Memory B cell (primary cell): ENCODE measurements at regions not wholly inside any gene's neighbourhood (a gene's known extent, or its start where the extent isn't known, plus 50 kb on each side); places are given as distances from the start of the nearest gene placed in this dataset.

Experiments used
- ATAC-seq: fragments of 150-1000 bp; cut with Tn5 transposase; 2 replicates; pipeline ENCODE4 v1.10.0; 2021; ENCODE audit warnings: low read depth, mild to moderate bottlenecking, moderate library complexity
- DNase-seq, 2 donors: peaks; one replicate each; pipeline ENCODE4 v3.0.0; 2022; ENCODE audit warnings: low spot score in 2 of 2
- H3K27ac Mint-ChIP-seq: one replicate; pipeline ENCODE4 v1.8.0; 2022; ENCODE audit warnings: mild to moderate bottlenecking, moderate library complexity, mixed read lengths
- H3K27me3 Mint-ChIP-seq: one replicate; pipeline ENCODE4 v1.8.0; 2022; ENCODE audit warnings: mixed read lengths
- H3K36me3 Mint-ChIP-seq: one replicate; pipeline ENCODE4 v1.8.0; 2022; ENCODE audit warnings: mild to moderate bottlenecking, mixed read lengths
- H3K4me1 Mint-ChIP-seq: one replicate; pipeline ENCODE4 v1.8.0; 2022; ENCODE audit warnings: mixed read lengths
- H3K4me3 Mint-ChIP-seq: one replicate; pipeline ENCODE4 v1.8.0; 2022; ENCODE audit warnings: mild to moderate bottlenecking, moderate library complexity, mixed read lengths
- H3K9me3 Mint-ChIP-seq: one replicate; pipeline ENCODE4 v1.8.0; 2022; ENCODE audit warnings: mixed read lengths

GRCh38 chrX:9333873-9334560, 130.8 kb upstream of the TBL1X start:
- Mint-ChIP-seq H3K9me3 (no peaks in the 10 kb centered on the region), H3K27me3 (peaks cover 1% of the 10 kb centered on the region), H3K4me3 (no peak overlapping the region), H3K27ac (no peak overlapping the region), H3K4me1 (peaks cover 3% of the 10 kb centered on the region), H3K36me3 (no peaks in the 10 kb centered on the region)
- ATAC-seq (no peak), DNase-seq (no peak)

- no peak for ATAC-seq
- H3K36me3 Mint-ChIP-seq: no peaks in the 10 kb centered on the region
- no peak overlapping the region for H3K4me3 Mint-ChIP-seq
- H3K27ac Mint-ChIP-seq: no peak overlapping the region
- no peaks in the 10 kb centered on the region for H3K9me3 Mint-ChIP-seq
- H3K27me3 Mint-ChIP-seq: no peaks in the 10 kb centered on the region
- H3K4me1 Mint-ChIP-seq: peaks cover 3% of the 10 kb centered on the region
- no peak for DNase-seq
Measured at GRCh38 chrX:9335251-9335650, 129.6 kb upstream of the TBL1X start.

GRCh38 chrX:9336456-9336855, 128.4 kb upstream of the TBL1X start:
- DNase-seq (no peak), ATAC-seq (no peak)
- no peaks in the 10 kb centered on the region for H3K27me3 Mint-ChIP-seq
- H3K9me3 Mint-ChIP-seq: no peaks in the 10 kb centered on the region
- H3K4me3 Mint-ChIP-seq: no peak overlapping the region
- peaks cover 7% of the 10 kb centered on the region for H3K4me1 Mint-ChIP-seq
- H3K36me3 Mint-ChIP-seq: no peaks in the 10 kb centered on the region
- no peak overlapping the region for H3K27ac Mint-ChIP-seq

- no peaks in the 10 kb centered on the region for H3K27me3 Mint-ChIP-seq
- H3K4me1 Mint-ChIP-seq: peaks cover 7% of the 10 kb centered on the region
- no peaks in the 10 kb centered on the region for H3K9me3 Mint-ChIP-seq
- H3K4me3 Mint-ChIP-seq: no peak overlapping the region
- no peak for DNase-seq
- H3K36me3 Mint-ChIP-seq: no peaks in the 10 kb centered on the region
- ATAC-seq: no peak
- no peak overlapping the region for H3K27ac Mint-ChIP-seq
Measured at GRCh38 chrX:9337046-9337445, 127.8 kb upstream of the TBL1X start.

- Mint-ChIP-seq H3K4me3 (no peak overlapping the region), H3K9me3 (no peaks in the 10 kb centered on the region), H3K27ac (no peak overlapping the region), H3K36me3 (no peaks in the 10 kb centered on the region), H3K4me1 (peaks cover 7% of the 10 kb centered on the region), H3K27me3 (no peaks in the 10 kb centered on the region)
- DNase-seq (no peak), ATAC-seq (no peak)
Measured at GRCh38 chrX:9338986-9339385, 125.9 kb upstream of the TBL1X start.

GRCh38 chrX:9339603-9340491, 125.0 kb upstream of the TBL1X start:
- Mint-ChIP-seq H3K4me3 (peak overlapping the region; percentile 24), H3K4me1 (peaks cover 7% of the 10 kb centered on the region), H3K27ac (no peak overlapping the region), H3K27me3 (no peaks in the 10 kb centered on the region), H3K36me3 (no peaks in the 10 kb centered on the region), H3K9me3 (no peaks in the 10 kb centered on the region)
- DNase-seq (no peak), ATAC-seq (no peak)

- Mint-ChIP-seq H3K27me3 (no peaks in the 10 kb centered on the region), H3K36me3 (no peaks in the 10 kb centered on the region), H3K27ac (peak overlapping the region; percentile 83), H3K4me1 (peaks cover 7% of the 10 kb centered on the region), H3K9me3 (no peaks in the 10 kb centered on the region), H3K4me3 (peak overlapping the region; percentile 68)
- DNase-seq (peak in 1 of 2 donors; percentile 16), ATAC-seq (peak; percentile 59)
Measured at GRCh38 chrX:9340598-9341290, 124.1 kb upstream of the TBL1X start.

- Mint-ChIP-seq H3K4me3 (peak overlapping the region; percentile 83), H3K9me3 (no peaks in the 10 kb centered on the region), H3K4me1 (peaks cover 7% of the 10 kb centered on the region), H3K27me3 (no peaks in the 10 kb centered on the region), H3K36me3 (no peaks in the 10 kb centered on the region), H3K27ac (peak overlapping the region; percentile 83)
- DNase-seq (peak; percentile 51 to 72), ATAC-seq (peak; percentile 73)
Measured at GRCh38 chrX:9341291-9342201, 123.3 kb upstream of the TBL1X start.

GRCh38 chrX:9342561-9343051, 122.3 kb upstream of the TBL1X start:
- peak; percentile 28 for ATAC-seq
- peaks cover 7% of the 10 kb centered on the region for H3K4me1 Mint-ChIP-seq
- DNase-seq: peak; percentile 20 to 50
- peak overlapping the region; percentile 17 for H3K4me3 Mint-ChIP-seq
- no peaks in the 10 kb centered on the region for H3K27me3 Mint-ChIP-seq
- H3K9me3 Mint-ChIP-seq: no peaks in the 10 kb centered on the region
- no peaks in the 10 kb centered on the region for H3K36me3 Mint-ChIP-seq
- peak overlapping the region; percentile 50 for H3K27ac Mint-ChIP-seq

- no peaks in the 10 kb centered on the region for H3K36me3 Mint-ChIP-seq
- H3K27ac Mint-ChIP-seq: no peak overlapping the region
- no peak overlapping the region for H3K4me3 Mint-ChIP-seq
- no peaks in the 10 kb centered on the region for H3K9me3 Mint-ChIP-seq
- no peak for DNase-seq
- no peaks in the 10 kb centered on the region for H3K27me3 Mint-ChIP-seq
- peaks cover 4% of the 10 kb centered on the region for H3K4me1 Mint-ChIP-seq
- ATAC-seq: no peak
Measured at GRCh38 chrX:9343971-9344370, 120.9 kb upstream of the TBL1X start.

- no peak for DNase-seq
- Mint-ChIP-seq H3K27me3 (no peaks in the 10 kb centered on the region), H3K36me3 (no peaks in the 10 kb centered on the region), H3K4me1 (peaks cover 5% of the 10 kb centered on the region), H3K27ac (no peak overlapping the region), H3K9me3 (no peaks in the 10 kb centered on the region), H3K4me3 (no peak overlapping the region)
- ATAC-seq: no peak
Measured at GRCh38 chrX:9345957-9346356, 118.9 kb upstream of the TBL1X start.

GRCh38 chrX:9349572-9350494, 115.0 kb upstream of the TBL1X start:
- H3K27ac Mint-ChIP-seq: no peak overlapping the region
- no peaks in the 10 kb centered on the region for H3K27me3 Mint-ChIP-seq
- no peaks in the 10 kb centered on the region for H3K9me3 Mint-ChIP-seq
- no peaks in the 10 kb centered on the region for H3K36me3 Mint-ChIP-seq
- no peak for ATAC-seq
- no peak for DNase-seq
- no peak overlapping the region for H3K4me3 Mint-ChIP-seq
- H3K4me1 Mint-ChIP-seq: peaks cover 13% of the 10 kb centered on the region
